Neuronal stem cell (in vitro differentiated cells): ENCODE measurements at regions not wholly inside any gene's neighbourhood (a gene's known extent, or its start where the extent isn't known, plus 50 kb on each side); places are given as distances from the start of the nearest gene placed in this dataset.

Experiments used
- DNase-seq: peaks from one replicate; pipeline ENCODE4 v3.0.0-alpha.2; 2013; ENCODE audit warnings: low spot score
- H2AFZ ChIP-seq: one replicate; pipeline ENCODE4 v1.6.1; 2013; ENCODE audit warnings: mild to moderate bottlenecking, low read length, inconsistent platforms
- H2AK5ac ChIP-seq: 2 replicates; pipeline ENCODE4 v1.6.1; 2013; ENCODE audit warnings: low read depth, mild to moderate bottlenecking, inconsistent platforms, low read length, moderate library complexity, mixed read lengths
- H2BK120ac ChIP-seq: 2 replicates; pipeline ENCODE4 v1.6.1; 2013; ENCODE audit warnings: low read depth, mild to moderate bottlenecking, inconsistent platforms, low read length, moderate library complexity, mixed read lengths
- H2BK12ac ChIP-seq: one replicate; pipeline ENCODE4 v1.6.1; 2013; ENCODE audit warnings: low read length, inconsistent platforms
- H2BK15ac ChIP-seq: 2 replicates; pipeline ENCODE4 v1.6.1; 2013; ENCODE audit warnings: mild to moderate bottlenecking, low read length, inconsistent platforms, mixed read lengths
- H2BK5ac ChIP-seq: one replicate; pipeline ENCODE4 v1.6.1; 2013; ENCODE audit warnings: inconsistent platforms, mild to moderate bottlenecking, low read length, moderate library complexity
- H3K14ac ChIP-seq: one replicate; pipeline ENCODE4 v1.6.1; 2013; ENCODE audit warnings: low read length, inconsistent platforms
- H3K18ac ChIP-seq: 2 replicates; pipeline ENCODE4 v1.6.1; 2013; ENCODE audit warnings: low read length, inconsistent platforms
- H3K23ac ChIP-seq: 2 replicates; pipeline ENCODE4 v1.6.1; 2013; ENCODE audit warnings: low read depth, mild to moderate bottlenecking, mixed read lengths, low read length, inconsistent platforms; ENCODE audit not compliant: poor library complexity
- H3K27ac ChIP-seq: replicated peaks from 3 replicates; pipeline ENCODE4 v1.5.1; 2013; ENCODE audit warnings: low read length, inconsistent platforms
- H3K27me3 ChIP-seq, 3 experiments: 2 replicates each; pipeline ENCODE4 v1.6.1; 2013; ENCODE audit warnings: low read length in 3 of 3, mild to moderate bottlenecking in 2 of 3, inconsistent platforms in 1 of 3, low read depth in 1 of 3, mixed read lengths in 1 of 3, moderate library complexity in 1 of 3; ENCODE audit not compliant: control insufficient read depth in 3 of 3, insufficient read depth in 3 of 3
- H3K36me3 ChIP-seq, 2 donors: replicated peaks in 1 of 2; 2 replicates each; pipeline ENCODE4 v1.6.1; 2013; ENCODE audit warnings: low read length in 2 of 2; ENCODE audit not compliant: control insufficient read depth in 2 of 2, insufficient read depth in 2 of 2
- H3K4ac ChIP-seq: 2 replicates; pipeline ENCODE4 v1.6.1; 2013; ENCODE audit warnings: inconsistent platforms, mild to moderate bottlenecking, low read length, moderate library complexity
- H3K4me1 ChIP-seq, 2 donors: 1 replicate in 1 of 2; 2 replicates in 1 of 2; pipeline ENCODE4 v1.6.1; 2013; ENCODE audit warnings: low read length in 2 of 2, low read depth in 1 of 2; ENCODE audit not compliant: control insufficient read depth in 2 of 2, insufficient read depth in 1 of 2
- H3K4me2 ChIP-seq: one replicate; pipeline ENCODE4 v1.6.1; 2013; ENCODE audit warnings: mild to moderate bottlenecking, low read length, inconsistent platforms; ENCODE audit not compliant: insufficient read depth, poor library complexity, severe bottlenecking
- H3K4me3 ChIP-seq, 2 donors: 2 replicates each; pipeline ENCODE4 v1.5.1; 2013; ENCODE audit warnings: low read length in 2 of 2, mild to moderate bottlenecking in 2 of 2, inconsistent platforms in 1 of 2, moderate library complexity in 1 of 2
- H3K79me1 ChIP-seq: one replicate; pipeline ENCODE4 v1.6.1; 2013; ENCODE audit warnings: low read depth, mild to moderate bottlenecking, inconsistent platforms, low read length, moderate library complexity
- H3K9ac ChIP-seq: one replicate; pipeline ENCODE4 v1.6.1; 2013; ENCODE audit warnings: mild to moderate bottlenecking, low read depth, low read length, inconsistent platforms; ENCODE audit not compliant: poor library complexity
- H3K9me3 ChIP-seq, 2 donors: replicated peaks in 1 of 2; 2 replicates each; pipeline versions ENCODE3 to v1.6.1; 2013; ENCODE audit warnings: low read length in 2 of 2, mild to moderate bottlenecking in 2 of 2, inconsistent platforms in 1 of 2, low read depth in 1 of 2, mixed read lengths in 1 of 2, moderate library complexity in 1 of 2; ENCODE audit not compliant: control insufficient read depth in 2 of 2, insufficient read depth in 1 of 2
- H4K8ac ChIP-seq: one replicate; pipeline ENCODE4 v1.6.1; 2013; ENCODE audit warnings: low read depth, mild to moderate bottlenecking, inconsistent platforms, low read length, moderate library complexity
- H4K91ac ChIP-seq: one replicate; pipeline ENCODE4 v1.6.1; 2013; ENCODE audit warnings: low read length, low read depth, mild to moderate bottlenecking, inconsistent platforms; ENCODE audit not compliant: poor library complexity
- WGBS, 2 donors: extraction: QIAGEN DNeasy Blood & Tissue Kit; methylation state at CpG; one replicate each; pipeline ENCODE4 v1.1.7; 2013; ENCODE audit warnings: missing lambda C conversion rate in 2 of 2, mixed read lengths in 1 of 2; ENCODE audit not compliant: insufficient read length in 2 of 2, insufficient replicate concordance in 1 of 2; ENCODE audit errors: extremely low coverage in 2 of 2; 5-methylcytosine and 5-hydroxymethylcytosine counted together

DNA sequence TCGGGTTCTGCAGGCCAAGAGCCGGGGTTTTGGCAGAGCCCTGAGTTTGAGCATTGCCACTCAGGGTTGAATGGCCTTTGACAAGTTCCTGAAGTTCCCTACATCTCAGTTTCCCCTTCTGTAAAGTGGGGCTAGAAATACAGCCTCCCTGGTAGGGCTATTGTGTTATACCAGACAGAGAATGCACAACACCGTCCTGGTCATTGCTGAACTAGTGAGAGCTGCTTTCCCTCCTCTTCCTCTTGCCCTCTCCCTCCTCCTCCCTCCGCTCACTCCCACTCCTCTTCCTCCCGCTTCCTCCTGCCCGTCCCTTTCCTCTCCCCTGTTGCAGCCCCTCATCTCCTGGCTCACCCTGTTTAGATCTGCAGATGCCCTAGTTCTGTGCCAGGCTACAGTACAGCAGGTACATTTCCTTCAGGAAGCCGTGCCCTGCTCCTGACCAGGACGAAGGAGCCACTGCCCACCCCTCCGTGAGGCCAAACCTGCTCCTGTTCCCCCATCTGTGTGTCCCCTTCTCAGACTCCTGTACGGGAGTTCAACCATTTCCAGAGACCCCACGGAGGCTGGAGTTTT lies 91.5 kb upstream of the SHANK2 start:
- Histone ChIP-seq H2BK120ac (no peak overlapping the region), H2AK5ac (no peak overlapping the region), H3K14ac (no peak overlapping the region), H3K18ac (peak overlapping the region; percentile 56), H3K4ac (no peak overlapping the region), H3K27ac (no peak overlapping the region), H3K23ac (no peak overlapping the region), H3K79me1 (no peaks in the 10 kb centered on the region), H4K91ac (no peak overlapping the region), H3K4me3 (no peak overlapping the region), H3K27me3 (peaks cover 0 to 29% (median 0%) of the 10 kb centered on the region in 3 experiments), H3K4me2 (no peak overlapping the region), H3K9ac (no peak overlapping the region), H4K8ac (peak overlapping the region; percentile 94), H2BK5ac (no peak overlapping the region), H3K4me1 (peaks cover 0 to 1% of the 10 kb centered on the region in 2 donors), H3K36me3 (no peaks in the 10 kb centered on the region), H3K9me3 (no peaks in the 10 kb centered on the region), H2BK15ac (no peak overlapping the region), H2AFZ (no peak overlapping the region), H2BK12ac (no peak overlapping the region)
- WGBS, 2 donors: no CpG with 5 or more reads among the region's 11 CpGs
- DNase-seq: no peak

- Histone ChIP-seq H3K4me3 (no peak overlapping the region), H2BK12ac (no peak overlapping the region), H2AFZ (no peak overlapping the region), H4K91ac (no peak overlapping the region), H3K9ac (peak overlapping the region; percentile 25), H2BK15ac (peak overlapping the region; percentile 43), H3K9me3 (no peaks in the 10 kb centered on the region), H3K4ac (no peak overlapping the region), H4K8ac (no peak overlapping the region), H3K27ac (no peak overlapping the region), H3K18ac (peak overlapping the region; percentile 72), H3K79me1 (no peaks in the 10 kb centered on the region), H2BK120ac (peak overlapping the region; percentile 29), H3K23ac (no peak overlapping the region), H3K27me3 (peaks cover 0 to 28% (median 0%) of the 10 kb centered on the region in 3 experiments), H3K4me1 (peaks cover 0 to 1% of the 10 kb centered on the region in 2 donors), H3K14ac (no peak overlapping the region), H3K36me3 (no peaks in the 10 kb centered on the region), H3K4me2 (no peak overlapping the region), H2BK5ac (no peak overlapping the region), H2AK5ac (peak overlapping the region; percentile 49)
- peak; percentile 44 for DNase-seq
- WGBS, 2 donors: no CpG with 5 or more reads among the region's 20 CpGs
Observed at GRCh38 chr11:71342951-71343827, 90.8 kb upstream of the SHANK2 start.

DNA sequence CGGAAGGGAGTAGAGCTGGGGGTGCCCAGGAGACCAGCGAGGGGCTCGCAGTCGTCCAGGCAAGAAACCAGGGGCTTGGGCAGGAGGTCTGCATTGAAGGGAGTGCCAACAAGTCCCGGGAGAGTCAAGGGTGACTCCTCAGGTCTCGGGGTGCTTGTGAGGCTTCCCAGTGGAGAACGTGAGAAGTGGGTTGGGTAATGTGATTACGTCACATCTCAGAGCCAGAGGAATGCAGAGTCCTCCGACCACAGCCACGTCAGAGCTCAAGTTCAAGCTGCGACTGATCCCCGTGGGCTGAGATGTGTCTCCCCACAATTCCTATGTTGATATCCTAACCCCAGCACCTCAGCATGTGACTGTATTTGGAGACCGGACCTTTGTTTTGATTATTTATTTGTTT lies 89.7 kb upstream of the SHANK2 start:
- DNase-seq: no peak

DNA sequence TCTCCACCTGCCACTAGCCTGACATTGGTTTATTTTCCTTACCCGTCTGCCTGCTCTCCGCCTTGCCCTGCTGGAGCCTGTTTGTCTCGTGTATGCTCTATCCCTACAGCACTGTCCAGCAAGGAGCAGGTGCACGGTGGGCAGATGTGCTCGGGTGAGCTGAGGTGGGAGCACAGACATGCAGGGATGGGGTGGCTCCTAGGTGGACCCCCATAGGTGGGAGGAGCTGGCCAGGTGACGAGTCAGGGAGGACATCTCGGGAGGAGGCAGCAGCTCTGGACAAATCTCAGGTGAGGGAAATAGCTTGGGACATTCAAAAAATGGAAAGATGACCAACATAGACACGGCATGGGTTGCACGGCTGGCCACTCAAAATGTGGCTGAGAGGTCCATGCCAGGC lies 89.2 kb upstream of the SHANK2 start:
- H2BK120ac ChIP-seq: no peak overlapping the region
- peak overlapping the region; percentile 35 for H3K23ac ChIP-seq
- H3K27ac ChIP-seq: no peak overlapping the region
- H3K18ac ChIP-seq: peak overlapping the region; percentile 19
- H3K36me3 ChIP-seq: no peaks in the 10 kb centered on the region
- DNase-seq: no peak
- peak overlapping the region; percentile 41 for H2AK5ac ChIP-seq
- no peak overlapping the region for H4K8ac ChIP-seq
- no peak overlapping the region for H2BK15ac ChIP-seq
- H4K91ac ChIP-seq: no peak overlapping the region
- no peak overlapping the region for H3K4ac ChIP-seq
- no CpG with 5 or more reads among the region's 9 CpGs for WGBS, 2 donors
- no peak overlapping the region for H3K9ac ChIP-seq
- no peak overlapping the region for H3K4me3 ChIP-seq
- H3K9me3 ChIP-seq: no peaks in the 10 kb centered on the region
- H3K14ac ChIP-seq: no peak overlapping the region
- H2AFZ ChIP-seq: no peak overlapping the region
- no peaks in the 10 kb centered on the region for H3K79me1 ChIP-seq
- no peak overlapping the region for H2BK5ac ChIP-seq
- H3K4me2 ChIP-seq: no peak overlapping the region
- H3K27me3 ChIP-seq: peaks cover 0 to 18% (median 0%) of the 10 kb centered on the region in 3 experiments
- H3K4me1 ChIP-seq: peaks cover 0 to 1% of the 10 kb centered on the region in 2 donors
- H2BK12ac ChIP-seq: no peak overlapping the region

More for the DNA sequence above, 89.7 kb upstream of the SHANK2 start:
- Histone ChIP-seq H2AK5ac (no peak overlapping the region), H3K36me3 (no peaks in the 10 kb centered on the region), H3K9ac (no peak overlapping the region), H3K4ac (no peak overlapping the region), H2BK15ac (no peak overlapping the region), H4K91ac (no peak overlapping the region), H2BK120ac (no peak overlapping the region), H2AFZ (no peak overlapping the region), H3K23ac (no peak overlapping the region), H3K4me2 (no peak overlapping the region), H4K8ac (no peak overlapping the region), H3K4me1 (peaks cover 0 to 1% of the 10 kb centered on the region in 2 donors), H3K4me3 (no peak overlapping the region), H3K27ac (no peak overlapping the region), H3K27me3 (peaks cover 0 to 19% (median 0%) of the 10 kb centered on the region in 3 experiments), H3K9me3 (no peaks in the 10 kb centered on the region), H3K14ac (no peak overlapping the region), H2BK5ac (no peak overlapping the region), H2BK12ac (no peak overlapping the region), H3K79me1 (no peaks in the 10 kb centered on the region), H3K18ac (no peak overlapping the region)
- no CpG with 5 or more reads among the region's 13 CpGs for WGBS, 2 donors
